ENCODE measurements at regions not wholly inside any gene's neighbourhood (a gene's known extent, or its start where the extent isn't known, plus 50 kb on each side); places are given as distances from the start of the nearest gene placed in this dataset.

DNA sequence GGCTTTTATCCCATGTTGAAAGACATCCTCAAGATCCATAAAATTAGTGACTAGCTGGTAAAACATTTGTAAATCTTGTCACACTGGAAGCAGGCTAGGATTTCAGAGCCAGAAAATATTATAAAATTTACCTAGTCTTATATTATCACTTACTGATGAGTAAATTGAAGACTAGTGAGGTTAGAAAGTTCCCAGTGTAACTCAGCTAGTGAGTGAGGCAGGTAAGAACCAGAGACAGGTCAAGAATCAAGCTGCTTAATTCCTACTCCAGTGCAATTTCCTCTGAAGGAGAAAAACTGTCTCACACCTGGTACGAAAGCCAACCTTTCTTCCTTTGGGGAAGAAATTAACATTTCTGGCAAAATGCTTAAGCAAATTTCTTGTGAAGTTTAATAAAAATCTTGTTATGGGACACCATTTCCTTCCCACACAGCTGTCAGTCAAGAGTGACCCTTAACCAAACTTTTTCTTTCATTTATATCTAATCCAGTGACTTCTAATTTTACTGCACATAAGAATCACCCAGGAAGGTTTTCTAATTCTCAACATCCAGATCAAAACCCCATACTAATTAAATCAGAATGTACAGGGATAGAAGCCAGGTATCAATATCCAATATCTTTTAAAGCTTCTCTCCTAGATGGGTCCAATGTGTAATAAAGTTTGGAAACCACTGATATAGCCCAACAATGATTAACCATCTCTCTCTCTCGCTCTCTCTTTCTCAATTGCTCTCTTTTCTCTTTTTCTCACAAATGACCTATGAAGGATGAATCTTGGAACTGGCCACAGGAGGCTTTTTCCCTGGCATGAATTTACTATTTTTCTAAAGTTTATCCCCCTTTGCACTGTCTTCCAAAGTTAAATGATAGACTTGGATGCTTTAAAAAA is 264.3 kb upstream of the SLC39A10 start:
- Histone ChIP-seq H3K9ac (ENCODE audit: low read depth, low read length) (no peak overlapping the region), H3K4me3 (ENCODE audit: low read length) (no peak overlapping the region), H3K36me3 (ENCODE audit: insufficient read depth, low read depth, low read length) (no peaks in the 10 kb centered on the region), H3K27ac (ENCODE audit: low read length) (no peak overlapping the region), H3K9me3 (ENCODE audit: insufficient read depth, low read depth, low read length) (no peaks in the 10 kb centered on the region), H3K4me1 (ENCODE audit: insufficient read depth, low read length) (no peaks in the 10 kb centered on the region), H3K27me3 (ENCODE audit: insufficient read depth, low read length) (no peaks in the 10 kb centered on the region)

DNA sequence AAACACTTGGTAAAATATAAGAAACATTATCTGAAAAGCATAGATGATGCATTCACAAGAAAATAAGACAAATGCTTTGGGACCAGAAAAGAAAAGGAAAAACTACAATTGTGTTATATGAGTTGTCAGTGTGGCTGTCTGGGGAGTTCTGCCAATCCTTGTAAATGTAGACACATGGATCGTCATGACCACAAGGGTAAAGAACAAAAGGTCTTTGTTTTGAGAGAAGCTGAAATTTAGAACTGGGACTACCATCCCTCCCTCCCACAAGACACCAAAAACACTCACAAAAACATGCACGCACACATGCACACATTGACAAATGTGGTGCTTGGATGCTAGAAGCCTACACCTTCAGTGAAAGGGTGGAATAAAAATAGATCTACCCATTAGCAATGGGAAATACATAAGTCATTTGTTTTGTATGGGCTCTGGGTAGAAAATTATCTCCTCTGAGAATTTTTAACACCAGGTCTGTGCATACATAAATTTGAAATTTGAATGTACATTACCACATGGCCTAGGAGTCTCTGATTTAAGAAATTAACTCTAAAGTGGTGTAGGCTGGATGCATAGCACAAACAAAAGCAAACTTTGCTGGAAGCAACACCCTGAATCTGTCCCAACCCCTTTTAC is 266.2 kb upstream of the SLC39A10 start:
- Histone ChIP-seq H3K27me3 (ENCODE audit: insufficient read depth, low read length) (no peaks in the 10 kb centered on the region), H3K4me1 (ENCODE audit: insufficient read depth, low read length) (no peaks in the 10 kb centered on the region), H3K9ac (ENCODE audit: low read depth, low read length) (no peak overlapping the region), H3K9me3 (ENCODE audit: insufficient read depth, low read depth, low read length) (no peaks in the 10 kb centered on the region), H3K4me3 (ENCODE audit: low read length) (no peak overlapping the region), H3K36me3 (ENCODE audit: insufficient read depth, low read depth, low read length) (no peaks in the 10 kb centered on the region), H3K27ac (ENCODE audit: low read length) (no peak overlapping the region)

DNA sequence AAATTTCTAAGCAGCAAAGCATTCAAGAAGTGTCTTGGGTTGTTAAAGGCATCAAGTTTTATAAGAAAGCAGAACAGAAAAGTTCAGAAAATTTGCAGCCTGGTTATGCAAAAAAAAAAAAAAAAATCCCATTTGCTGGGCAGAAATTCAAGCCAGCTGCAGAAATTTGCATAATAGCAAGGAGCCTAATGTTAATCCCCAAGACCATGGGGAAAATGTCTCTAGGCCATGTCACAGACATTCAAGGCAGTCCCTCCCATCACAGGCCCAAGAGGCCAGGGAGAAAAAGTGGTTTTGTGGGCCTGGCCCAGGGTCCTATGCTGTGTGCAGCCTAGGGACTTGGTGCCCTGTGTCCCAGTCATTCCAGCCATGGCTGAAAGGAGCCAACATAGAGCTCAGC is 269.0 kb upstream of the SLC39A10 start:
- H3K4me3 ChIP-seq (ENCODE audit: low read length): no peak overlapping the region
- H3K36me3 ChIP-seq (ENCODE audit: insufficient read depth, low read depth, low read length): no peaks in the 10 kb centered on the region
- no peaks in the 10 kb centered on the region for H3K9me3 ChIP-seq (ENCODE audit: insufficient read depth, low read depth, low read length)
- H3K27me3 ChIP-seq (ENCODE audit: insufficient read depth, low read length): no peaks in the 10 kb centered on the region
- H3K4me1 ChIP-seq (ENCODE audit: insufficient read depth, low read length): no peaks in the 10 kb centered on the region
- no peak overlapping the region for H3K27ac ChIP-seq (ENCODE audit: low read length)
- H3K9ac ChIP-seq (ENCODE audit: low read depth, low read length): no peak overlapping the region

DNA sequence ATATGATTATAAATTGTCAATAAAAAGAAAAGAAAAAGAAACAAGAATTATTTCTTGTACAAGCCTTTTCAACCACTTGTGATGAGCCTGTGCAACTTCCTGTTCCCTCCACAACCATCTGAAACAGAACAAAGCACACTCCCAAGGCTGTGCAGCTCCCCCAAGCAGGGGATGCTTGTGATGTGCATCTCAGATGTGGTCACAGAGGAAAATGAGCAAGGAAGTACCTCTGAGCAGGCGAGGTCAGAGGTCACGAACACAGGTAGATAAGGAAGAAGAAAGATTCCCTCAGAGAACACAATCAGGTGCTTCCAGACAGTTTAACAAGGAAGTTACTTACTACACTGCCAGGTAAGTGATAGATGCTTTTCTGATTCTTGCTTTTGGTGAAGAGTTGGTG is 274.8 kb upstream of the SLC39A10 start:
- Histone ChIP-seq H3K27ac (ENCODE audit: low read length) (no peak overlapping the region), H3K4me1 (ENCODE audit: insufficient read depth, low read length) (no peaks in the 10 kb centered on the region), H3K27me3 (ENCODE audit: insufficient read depth, low read length) (no peaks in the 10 kb centered on the region), H3K9ac (ENCODE audit: low read depth, low read length) (no peak overlapping the region), H3K36me3 (ENCODE audit: insufficient read depth, low read depth, low read length) (no peaks in the 10 kb centered on the region), H3K4me3 (ENCODE audit: low read length) (no peak overlapping the region), H3K9me3 (ENCODE audit: insufficient read depth, low read depth, low read length) (no peaks in the 10 kb centered on the region)

DNA sequence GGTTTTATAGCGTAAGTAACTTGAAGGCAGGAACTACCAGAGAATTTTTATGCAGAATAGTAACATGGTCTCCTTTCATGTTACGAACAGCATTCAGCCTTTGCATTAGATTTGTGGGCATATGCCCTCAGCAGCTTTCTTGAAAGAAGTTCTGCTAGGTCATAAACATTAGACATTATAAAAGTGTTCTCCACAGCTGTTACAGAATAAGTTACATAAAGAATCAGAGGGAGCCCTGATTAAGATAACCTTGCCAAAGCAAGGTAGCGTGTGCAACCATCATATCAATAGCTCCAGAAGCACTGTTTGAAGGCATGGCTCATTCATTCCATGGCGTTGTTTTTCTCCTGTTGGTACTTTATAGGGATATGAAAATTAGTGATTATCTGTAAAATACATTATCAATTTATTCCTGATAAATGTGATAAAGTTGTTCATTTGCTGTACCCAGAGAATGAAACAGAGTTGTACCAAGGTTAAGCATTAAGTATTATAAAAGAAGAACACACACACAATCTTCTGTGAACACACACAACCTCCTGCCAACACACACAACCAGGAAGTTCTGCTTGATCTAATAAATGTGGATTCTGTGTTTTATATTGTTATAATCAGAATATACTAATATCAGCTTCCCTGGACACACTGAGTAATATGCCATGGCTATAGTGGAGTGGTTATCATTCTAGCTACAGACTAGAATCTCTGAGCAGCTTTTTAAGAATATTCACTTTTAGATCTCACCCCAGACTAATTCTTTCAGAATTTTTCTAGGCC is 286.7 kb upstream of the SLC39A10 start:
- Histone ChIP-seq H3K9ac (ENCODE audit: low read depth, low read length) (no peak overlapping the region), H3K36me3 (ENCODE audit: insufficient read depth, low read depth, low read length) (no peaks in the 10 kb centered on the region), H3K27ac (ENCODE audit: low read length) (no peak overlapping the region), H3K4me3 (ENCODE audit: low read length) (no peak overlapping the region), H3K27me3 (ENCODE audit: insufficient read depth, low read length) (no peaks in the 10 kb centered on the region), H3K4me1 (ENCODE audit: insufficient read depth, low read length) (no peaks in the 10 kb centered on the region), H3K9me3 (ENCODE audit: insufficient read depth, low read depth, low read length) (no peaks in the 10 kb centered on the region)

DNA sequence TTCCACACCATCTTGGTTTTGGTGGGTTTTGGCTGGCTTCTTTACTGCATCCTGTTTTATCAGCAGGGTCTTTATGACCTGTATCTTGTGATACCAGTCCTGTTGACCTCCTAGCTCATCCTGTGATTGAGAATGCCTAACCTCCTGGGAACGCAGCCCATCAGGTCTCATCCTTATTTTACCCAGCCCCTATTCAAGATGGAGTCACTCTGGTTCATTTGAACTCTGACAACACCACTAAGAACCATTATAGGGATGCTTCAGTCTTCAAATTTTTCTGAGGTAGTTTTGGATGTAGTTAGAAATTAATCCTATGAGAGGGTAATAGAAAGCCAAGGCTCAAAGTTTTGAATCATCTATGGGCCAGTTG is 287.8 kb upstream of the SLC39A10 start:
- no peak overlapping the region for H3K4me3 ChIP-seq (ENCODE audit: low read length)
- no peaks in the 10 kb centered on the region for H3K4me1 ChIP-seq (ENCODE audit: insufficient read depth, low read length)
- no peaks in the 10 kb centered on the region for H3K36me3 ChIP-seq (ENCODE audit: insufficient read depth, low read depth, low read length)
- no peak overlapping the region for H3K9ac ChIP-seq (ENCODE audit: low read depth, low read length)
- no peaks in the 10 kb centered on the region for H3K9me3 ChIP-seq (ENCODE audit: insufficient read depth, low read depth, low read length)
- no peaks in the 10 kb centered on the region for H3K27me3 ChIP-seq (ENCODE audit: insufficient read depth, low read length)
- no peak overlapping the region for H3K27ac ChIP-seq (ENCODE audit: low read length)

DNA sequence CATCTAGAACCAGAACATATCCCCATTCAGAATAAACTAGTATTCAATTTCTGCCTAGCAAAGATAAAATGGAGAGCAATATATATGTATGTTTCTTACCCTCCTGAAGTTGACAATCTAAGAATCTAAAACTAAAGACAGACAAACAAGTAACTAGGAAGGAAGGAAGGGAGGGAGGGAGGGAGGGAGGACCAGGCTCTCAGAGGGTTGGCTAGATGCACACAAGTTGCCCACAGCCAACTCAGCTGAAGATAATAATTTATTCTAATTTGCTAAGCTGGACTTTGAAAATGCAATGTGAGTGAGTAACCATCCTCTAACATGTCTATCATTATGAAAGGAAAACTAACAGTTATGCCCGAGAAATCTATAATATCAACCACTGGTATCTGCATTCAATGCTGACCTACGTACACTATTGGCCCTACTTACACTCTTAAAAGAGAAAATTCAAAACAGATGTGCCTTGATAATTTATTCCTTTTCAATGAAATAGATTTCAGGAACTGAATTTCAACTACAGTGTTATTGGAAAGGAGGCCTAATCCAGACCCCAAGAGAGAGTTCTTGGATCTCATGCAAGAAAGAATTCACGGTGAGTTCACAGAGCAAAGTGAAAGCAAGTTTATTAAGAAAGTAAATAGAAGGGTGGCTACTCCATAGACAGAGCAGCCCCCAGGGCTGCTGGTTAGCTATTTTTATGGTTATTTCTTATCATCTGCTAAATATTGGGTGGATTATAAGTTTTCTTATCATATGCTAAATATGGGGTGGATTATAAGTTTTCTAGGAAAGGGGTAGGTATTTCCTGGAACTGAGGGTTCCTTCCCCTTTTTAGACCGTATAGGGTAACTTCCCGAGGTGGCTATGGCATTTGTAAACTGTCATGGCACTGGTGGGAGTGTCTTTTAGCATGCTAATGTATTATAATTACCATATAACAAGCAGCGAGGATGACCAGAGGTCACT is 288.5 kb upstream of the SLC39A10 start:
- Histone ChIP-seq H3K9me3 (ENCODE audit: insufficient read depth, low read depth, low read length) (no peaks in the 10 kb centered on the region), H3K4me3 (ENCODE audit: low read length) (no peak overlapping the region), H3K9ac (ENCODE audit: low read depth, low read length) (no peak overlapping the region), H3K27ac (ENCODE audit: low read length) (no peak overlapping the region), H3K4me1 (ENCODE audit: insufficient read depth, low read length) (no peaks in the 10 kb centered on the region), H3K36me3 (ENCODE audit: insufficient read depth, low read depth, low read length) (no peaks in the 10 kb centered on the region), H3K27me3 (ENCODE audit: insufficient read depth, low read length) (no peaks in the 10 kb centered on the region)

DNA sequence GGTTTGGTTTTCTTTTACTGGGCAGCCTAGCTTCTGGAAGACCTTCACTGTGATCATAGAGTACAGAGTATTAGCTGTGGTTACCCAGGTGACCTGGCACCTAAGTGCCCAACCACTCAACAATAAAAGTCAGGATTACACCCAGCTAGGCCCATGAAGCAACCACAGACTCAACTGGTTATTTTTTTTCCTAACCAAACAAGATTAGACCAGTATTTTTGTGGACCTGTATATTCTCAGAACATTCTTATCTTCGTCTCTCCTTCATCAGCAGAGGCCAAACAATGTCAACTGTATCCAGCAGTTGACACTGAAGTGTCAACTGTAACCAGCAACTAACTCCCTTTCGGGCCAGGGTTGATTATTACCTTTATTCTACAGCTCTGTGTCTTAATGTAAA is 289.2 kb upstream of the SLC39A10 start:
- Histone ChIP-seq H3K9me3 (ENCODE audit: insufficient read depth, low read depth, low read length) (no peaks in the 10 kb centered on the region), H3K4me3 (ENCODE audit: low read length) (no peak overlapping the region), H3K36me3 (ENCODE audit: insufficient read depth, low read depth, low read length) (no peaks in the 10 kb centered on the region), H3K9ac (ENCODE audit: low read depth, low read length) (no peak overlapping the region), H3K4me1 (ENCODE audit: insufficient read depth, low read length) (no peaks in the 10 kb centered on the region), H3K27me3 (ENCODE audit: insufficient read depth, low read length) (no peaks in the 10 kb centered on the region), H3K27ac (ENCODE audit: low read length) (no peak overlapping the region)

DNA sequence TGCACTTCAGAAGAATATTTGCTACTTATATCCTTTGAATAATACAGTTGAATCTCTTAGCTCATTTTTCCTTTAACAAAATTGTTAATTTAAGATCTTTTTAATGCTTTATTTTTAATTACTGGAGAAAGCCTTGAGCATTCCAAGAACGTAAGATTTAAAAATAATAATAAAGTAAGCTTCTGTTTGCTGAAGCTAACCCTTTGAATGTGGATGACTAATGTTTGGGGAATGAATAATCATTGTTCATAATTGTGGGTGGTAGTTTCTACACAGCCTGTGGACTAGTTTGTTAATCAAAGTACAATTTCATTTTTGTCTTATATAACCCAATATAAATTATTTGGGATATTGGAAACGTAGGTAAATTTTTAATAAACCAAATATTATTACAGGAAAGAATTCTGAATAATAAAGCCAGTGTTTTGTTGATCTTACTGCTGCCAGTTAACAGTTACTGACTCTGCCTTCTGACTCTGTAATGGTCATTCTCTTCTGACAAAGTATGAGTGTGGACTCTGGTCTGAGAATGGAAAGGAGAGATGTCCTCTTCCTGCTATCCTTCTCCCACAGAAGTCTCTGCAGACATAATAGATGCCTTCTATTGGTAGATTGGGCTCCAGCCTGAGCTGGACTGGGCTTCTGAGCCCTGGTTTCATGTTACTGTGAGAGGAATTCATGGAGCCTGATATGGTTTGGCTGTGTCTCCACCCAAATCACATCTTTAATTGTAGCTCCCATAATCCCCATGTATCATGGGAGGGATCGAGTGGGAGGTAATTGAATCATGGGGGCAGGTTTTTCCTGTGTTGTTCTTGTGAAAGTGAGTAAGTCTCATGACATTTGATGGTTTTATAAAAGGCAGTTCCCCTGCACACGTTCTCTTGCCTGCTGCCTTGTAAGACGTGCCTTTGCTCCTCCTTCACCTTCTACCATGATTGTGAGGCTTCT is 292.7 kb upstream of the SLC39A10 start:
- no peak overlapping the region for H3K4me3 ChIP-seq (ENCODE audit: low read length)
- H3K4me1 ChIP-seq (ENCODE audit: insufficient read depth, low read length): no peaks in the 10 kb centered on the region
- H3K9ac ChIP-seq (ENCODE audit: low read depth, low read length): no peak overlapping the region
- no peaks in the 10 kb centered on the region for H3K36me3 ChIP-seq (ENCODE audit: insufficient read depth, low read depth, low read length)
- no peaks in the 10 kb centered on the region for H3K27me3 ChIP-seq (ENCODE audit: insufficient read depth, low read length)
- H3K9me3 ChIP-seq (ENCODE audit: insufficient read depth, low read depth, low read length): no peaks in the 10 kb centered on the region
- no peak overlapping the region for H3K27ac ChIP-seq (ENCODE audit: low read length)

DNA sequence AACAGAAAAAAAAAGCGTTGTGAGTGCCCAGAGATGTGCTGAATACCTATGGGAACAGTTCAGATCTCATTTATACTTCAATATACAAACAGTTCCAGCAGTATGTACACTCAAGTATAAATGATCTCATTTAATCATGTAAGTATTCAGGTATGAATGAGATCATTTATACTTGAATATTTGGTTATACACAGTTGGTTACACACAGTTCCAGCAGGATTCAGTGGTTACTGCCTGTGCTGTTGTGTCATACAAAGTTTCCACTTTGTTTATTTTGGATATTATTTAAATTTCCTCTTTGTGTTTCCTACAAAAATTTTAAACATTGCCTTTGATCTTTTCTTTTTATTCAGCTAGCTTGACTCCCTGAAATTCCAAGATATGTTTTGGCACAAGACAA is 293.5 kb upstream of the SLC39A10 start:
- Histone ChIP-seq H3K4me3 (ENCODE audit: low read length) (no peak overlapping the region), H3K27me3 (ENCODE audit: insufficient read depth, low read length) (no peaks in the 10 kb centered on the region), H3K9ac (ENCODE audit: low read depth, low read length) (no peak overlapping the region), H3K36me3 (ENCODE audit: insufficient read depth, low read depth, low read length) (no peaks in the 10 kb centered on the region), H3K4me1 (ENCODE audit: insufficient read depth, low read length) (no peaks in the 10 kb centered on the region), H3K9me3 (ENCODE audit: insufficient read depth, low read depth, low read length) (no peaks in the 10 kb centered on the region), H3K27ac (ENCODE audit: low read length) (no peak overlapping the region)

All from iPS-20b (cell line).